Fibroblast of lung (primary cell): ENCODE measurements at regions not wholly inside any gene's neighbourhood (a gene's known extent, or its start where the extent isn't known, plus 50 kb on each side); places are given as distances from the start of the nearest gene placed in this dataset.

Experiments
- DNase-seq, 2 donors: peaks; one replicate each; pipeline versions ENCODE4 v3.0.0 to v3.0.0-alpha.2; 2010; ENCODE audit warnings: low read depth in 2 of 2
- H2AFZ ChIP-seq: 2 replicates; pipeline ENCODE4 v1.5.1; 2012; ENCODE audit warnings: low read length, control low read depth, inconsistent platforms
- H3K27ac ChIP-seq: 2 replicates; pipeline ENCODE4 v1.5.1; 2011; ENCODE audit warnings: low read length, control low read depth; ENCODE audit not compliant: insufficient read depth
- H3K27me3 ChIP-seq: 2 replicates; pipeline ENCODE4 v1.5.1; 2011; ENCODE audit warnings: mild to moderate bottlenecking, low read length; ENCODE audit not compliant: control insufficient read depth, insufficient read depth
- H3K36me3 ChIP-seq: 2 replicates; pipeline ENCODE4 v1.5.1; 2011; ENCODE audit warnings: low read length; ENCODE audit not compliant: control insufficient read depth, insufficient read depth
- H3K4me1 ChIP-seq: 2 replicates; pipeline ENCODE4 v1.5.1; 2011; ENCODE audit warnings: low read length; ENCODE audit not compliant: control insufficient read depth, insufficient read depth; ENCODE audit errors: extremely low read depth
- H3K4me2 ChIP-seq: 2 replicates; pipeline ENCODE4 v1.5.1; 2011; ENCODE audit warnings: low read length, control low read depth; ENCODE audit not compliant: insufficient read depth; ENCODE audit errors: extremely low read depth
- H3K4me3 ChIP-seq, 4 experiments: fragments of 200-600 bp in 1 of 4; sonication (generic) in 1 of 4; replicated peaks in 1 of 4; 2 replicates each; pipeline ENCODE4 v1.5.1; 2011 to 2016; ENCODE audit warnings: low read length in 4 of 4, low read depth in 3 of 4, mild to moderate bottlenecking in 3 of 4, control low read depth in 2 of 4, inconsistent platforms in 1 of 4, mixed read lengths in 1 of 4; ENCODE audit not compliant: insufficient read depth in 1 of 4; ENCODE audit errors: control extremely low read depth in 1 of 4
- H3K79me2 ChIP-seq: 2 replicates; pipeline ENCODE4 v1.5.1; 2012; ENCODE audit warnings: mild to moderate bottlenecking, low read length, inconsistent platforms; ENCODE audit not compliant: control insufficient read depth, insufficient read depth
- H3K9ac ChIP-seq: 2 replicates; pipeline ENCODE4 v1.5.1; 2011; ENCODE audit warnings: mild to moderate bottlenecking, low read length, control low read depth; ENCODE audit not compliant: insufficient read depth
- H3K9me3 ChIP-seq: 2 replicates; pipeline ENCODE4 v1.5.1; 2012; ENCODE audit warnings: low read depth, low read length; ENCODE audit not compliant: control insufficient read depth, insufficient read depth
- H4K20me1 ChIP-seq: 2 replicates; pipeline ENCODE4 v1.5.1; 2011; ENCODE audit warnings: low read length; ENCODE audit not compliant: control insufficient read depth, insufficient read depth; ENCODE audit errors: extremely low read depth
- EZH2 ChIP-seq: IDR thresholded peaks from 2 replicates; pipeline ENCODE4 v1.5.1; 2012; ENCODE audit warnings: low read length, control low read depth, mild to moderate bottlenecking; ENCODE audit errors: missing control alignments
- TF ChIP-seq, protein P1 (sequence below), 2 donors: IDR thresholded peaks in 1 of 2; conservative IDR thresholded peaks in 1 of 2; 1 replicate in 1 of 2; 2 replicates in 1 of 2; pipeline ENCODE4 v1.5.1; 2011 to 2012; ENCODE audit warnings: low read length in 2 of 2, control low read depth in 1 of 2, inconsistent platforms in 1 of 2, low read depth in 1 of 2, mild to moderate bottlenecking in 1 of 2

DNA sequence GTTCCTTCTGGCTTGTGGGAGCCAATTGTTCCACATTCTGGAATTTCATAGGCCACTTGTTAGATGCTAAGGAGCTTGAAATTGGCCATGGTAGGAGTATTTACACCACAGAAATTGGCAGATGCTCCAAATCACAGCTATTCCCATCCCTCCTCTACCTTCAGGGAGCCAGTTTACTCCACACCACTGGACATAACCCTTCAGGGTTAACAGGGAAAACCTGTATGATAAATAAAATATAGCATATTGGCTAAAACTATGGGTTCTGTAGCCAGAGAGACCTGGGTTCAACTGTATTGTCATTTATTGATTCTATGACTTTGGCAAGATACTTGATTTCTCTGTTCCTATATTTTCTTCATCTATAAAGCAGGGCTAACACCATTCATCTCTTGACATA is 384.2 kb upstream of the PROK2 start:
- H3K27me3 ChIP-seq: peaks cover 7% of the 10 kb centered on the region
- no peaks in the 10 kb centered on the region for H3K4me1 ChIP-seq
- H3K9me3 ChIP-seq: no peaks in the 10 kb centered on the region
- no peak overlapping the region for H3K4me2 ChIP-seq
- H4K20me1 ChIP-seq: no peaks in the 10 kb centered on the region
- no peak for TF ChIP-seq EZH2
- TF ChIP-seq, protein P1, sequence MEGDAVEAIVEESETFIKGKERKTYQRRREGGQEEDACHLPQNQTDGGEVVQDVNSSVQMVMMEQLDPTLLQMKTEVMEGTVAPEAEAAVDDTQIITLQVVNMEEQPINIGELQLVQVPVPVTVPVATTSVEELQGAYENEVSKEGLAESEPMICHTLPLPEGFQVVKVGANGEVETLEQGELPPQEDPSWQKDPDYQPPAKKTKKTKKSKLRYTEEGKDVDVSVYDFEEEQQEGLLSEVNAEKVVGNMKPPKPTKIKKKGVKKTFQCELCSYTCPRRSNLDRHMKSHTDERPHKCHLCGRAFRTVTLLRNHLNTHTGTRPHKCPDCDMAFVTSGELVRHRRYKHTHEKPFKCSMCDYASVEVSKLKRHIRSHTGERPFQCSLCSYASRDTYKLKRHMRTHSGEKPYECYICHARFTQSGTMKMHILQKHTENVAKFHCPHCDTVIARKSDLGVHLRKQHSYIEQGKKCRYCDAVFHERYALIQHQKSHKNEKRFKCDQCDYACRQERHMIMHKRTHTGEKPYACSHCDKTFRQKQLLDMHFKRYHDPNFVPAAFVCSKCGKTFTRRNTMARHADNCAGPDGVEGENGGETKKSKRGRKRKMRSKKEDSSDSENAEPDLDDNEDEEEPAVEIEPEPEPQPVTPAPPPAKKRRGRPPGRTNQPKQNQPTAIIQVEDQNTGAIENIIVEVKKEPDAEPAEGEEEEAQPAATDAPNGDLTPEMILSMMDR (conservative IDR thresholded peaks at IDR 0.05 in 1 of 2, IDR thresholded peaks at IDR 0.05 in 1 of 2; ENCODE audit: low read depth in 1 of 2, low read length in 2 of 2): no peak
- no peak overlapping the region for H2AFZ ChIP-seq
- DNase-seq: no peak
- no peak overlapping the region for H3K27ac ChIP-seq
- no peaks in the 10 kb centered on the region for H3K36me3 ChIP-seq
- no peak overlapping the region for H3K9ac ChIP-seq
- no peak overlapping the region for H3K4me3 ChIP-seq
- H3K79me2 ChIP-seq: no peaks in the 10 kb centered on the region

DNA sequence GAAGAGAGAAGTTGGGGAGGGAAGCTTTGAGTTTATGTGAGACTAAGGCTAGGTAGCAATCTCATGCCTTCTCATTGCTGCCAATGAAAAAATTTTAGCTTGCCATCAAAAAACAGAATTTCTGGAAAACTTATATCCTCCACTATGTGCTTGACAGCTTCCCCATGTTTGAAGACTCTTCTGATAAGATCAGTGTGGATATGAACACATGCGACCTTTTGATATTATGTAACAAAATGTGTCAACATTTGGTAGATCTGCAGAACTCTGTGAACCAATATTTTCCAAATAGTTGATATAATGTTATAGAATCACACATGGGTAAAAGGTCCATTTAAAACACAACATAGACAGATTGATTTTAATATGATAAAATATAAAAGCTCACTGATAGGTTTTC is 380.9 kb upstream of the PROK2 start:
- no peak overlapping the region for H3K27ac ChIP-seq
- H3K9ac ChIP-seq: no peak overlapping the region
- H2AFZ ChIP-seq: no peak overlapping the region
- no peak overlapping the region for H3K4me2 ChIP-seq
- H4K20me1 ChIP-seq: no peaks in the 10 kb centered on the region
- no peak for TF ChIP-seq EZH2
- TF ChIP-seq, protein P1 (conservative IDR thresholded peaks at IDR 0.05 in 1 of 2, IDR thresholded peaks at IDR 0.05 in 1 of 2; ENCODE audit: low read depth in 1 of 2, low read length in 2 of 2): no peak
- no peaks in the 10 kb centered on the region for H3K79me2 ChIP-seq
- no peaks in the 10 kb centered on the region for H3K9me3 ChIP-seq
- H3K27me3 ChIP-seq: peaks cover 2% of the 10 kb centered on the region
- H3K36me3 ChIP-seq: no peaks in the 10 kb centered on the region
- H3K4me3 ChIP-seq: no peak overlapping the region
- no peaks in the 10 kb centered on the region for H3K4me1 ChIP-seq
- DNase-seq: no peak

DNA sequence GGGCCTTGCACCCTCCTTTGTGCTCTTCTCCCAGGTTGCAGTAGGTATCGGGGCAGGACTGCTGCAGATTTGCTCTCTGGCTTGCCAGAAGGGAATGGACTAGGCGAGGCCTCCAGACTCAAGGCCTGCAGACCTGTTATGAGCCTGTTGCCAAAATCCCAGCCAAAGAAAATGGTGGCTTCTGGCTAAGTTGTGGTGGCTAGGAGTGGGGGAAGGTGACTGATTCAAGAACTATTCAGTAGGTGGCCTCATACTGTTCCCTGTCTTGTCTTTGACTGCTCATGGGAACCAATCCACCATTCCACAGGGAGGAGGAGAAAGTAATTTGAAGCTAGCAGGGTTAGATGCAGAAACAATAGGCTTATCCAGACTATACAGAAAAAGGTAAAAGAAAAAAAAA is 380.4 kb upstream of the PROK2 start:
- H3K4me3 ChIP-seq: no peak overlapping the region
- no peaks in the 10 kb centered on the region for H3K9me3 ChIP-seq
- peaks cover 2% of the 10 kb centered on the region for H3K27me3 ChIP-seq
- H3K79me2 ChIP-seq: no peaks in the 10 kb centered on the region
- H4K20me1 ChIP-seq: no peaks in the 10 kb centered on the region
- H3K9ac ChIP-seq: no peak overlapping the region
- TF ChIP-seq, protein P1 (conservative IDR thresholded peaks at IDR 0.05 in 1 of 2, IDR thresholded peaks at IDR 0.05 in 1 of 2; ENCODE audit: low read depth in 1 of 2, low read length in 2 of 2): no peak
- no peak for TF ChIP-seq EZH2
- H3K4me2 ChIP-seq: no peak overlapping the region
- no peaks in the 10 kb centered on the region for H3K4me1 ChIP-seq
- H3K27ac ChIP-seq: no peak overlapping the region
- H3K36me3 ChIP-seq: no peaks in the 10 kb centered on the region
- H2AFZ ChIP-seq: no peak overlapping the region
- DNase-seq: peak in 1 of 2 donors; percentile 65
